ENCODE measurements at regions not wholly inside any gene's neighbourhood (a gene's known extent, or its start where the extent isn't known, plus 50 kb on each side); places are given as distances from the start of the nearest gene placed in this dataset.

DNA sequence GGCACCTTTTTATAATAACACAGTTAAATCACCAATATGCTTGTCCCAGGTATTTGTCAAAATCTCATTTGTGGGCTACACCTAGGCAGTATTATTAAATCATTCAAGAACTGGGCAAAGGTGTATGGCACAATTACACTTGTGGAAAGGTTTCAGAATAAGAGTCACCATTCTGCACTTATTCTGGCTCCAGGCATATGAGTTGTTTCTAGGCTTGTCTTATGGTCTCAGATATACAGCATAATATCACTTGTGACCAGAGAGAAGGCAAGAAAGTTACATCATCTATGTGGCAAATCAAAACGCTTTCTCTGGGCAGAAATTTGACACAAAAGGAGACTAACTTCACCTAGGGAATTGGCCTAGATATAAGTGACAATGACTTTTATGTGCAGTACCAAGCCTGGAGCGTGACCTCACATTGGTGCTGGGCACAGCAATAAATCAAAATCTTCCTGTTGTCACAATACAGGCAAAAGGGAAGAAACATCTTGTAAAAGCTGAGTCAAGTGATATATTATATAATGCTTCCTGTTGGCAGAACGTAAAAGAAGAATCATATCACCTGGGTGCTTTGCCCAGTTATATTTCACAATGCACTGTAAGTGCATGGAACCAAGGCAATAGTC is 959.9 kb upstream of the AMELY start:
- Histone ChIP-seq H3K9me3 (no peaks in the 10 kb centered on the region), H3K4me1 (no peaks in the 10 kb centered on the region), H3K4me3 (replicated peaks in 1 of 3) (no peak overlapping the region), H3K36me3 (no peaks in the 10 kb centered on the region), H3K27me3 (no peaks in the 10 kb centered on the region), H3K27ac (no peak overlapping the region)
- 80 to 90% methylated on average over 3 of the region's 3 CpGs for WGBS, 2 donors
- DNase-seq, result no peak
- intact Hi-C loops (cut with DNase I), result no loop called here
- no peak for TF ChIP-seq POLR2A (IDR thresholded peaks at IDR 0.05)
- TF ChIP-seq, protein P1, sequence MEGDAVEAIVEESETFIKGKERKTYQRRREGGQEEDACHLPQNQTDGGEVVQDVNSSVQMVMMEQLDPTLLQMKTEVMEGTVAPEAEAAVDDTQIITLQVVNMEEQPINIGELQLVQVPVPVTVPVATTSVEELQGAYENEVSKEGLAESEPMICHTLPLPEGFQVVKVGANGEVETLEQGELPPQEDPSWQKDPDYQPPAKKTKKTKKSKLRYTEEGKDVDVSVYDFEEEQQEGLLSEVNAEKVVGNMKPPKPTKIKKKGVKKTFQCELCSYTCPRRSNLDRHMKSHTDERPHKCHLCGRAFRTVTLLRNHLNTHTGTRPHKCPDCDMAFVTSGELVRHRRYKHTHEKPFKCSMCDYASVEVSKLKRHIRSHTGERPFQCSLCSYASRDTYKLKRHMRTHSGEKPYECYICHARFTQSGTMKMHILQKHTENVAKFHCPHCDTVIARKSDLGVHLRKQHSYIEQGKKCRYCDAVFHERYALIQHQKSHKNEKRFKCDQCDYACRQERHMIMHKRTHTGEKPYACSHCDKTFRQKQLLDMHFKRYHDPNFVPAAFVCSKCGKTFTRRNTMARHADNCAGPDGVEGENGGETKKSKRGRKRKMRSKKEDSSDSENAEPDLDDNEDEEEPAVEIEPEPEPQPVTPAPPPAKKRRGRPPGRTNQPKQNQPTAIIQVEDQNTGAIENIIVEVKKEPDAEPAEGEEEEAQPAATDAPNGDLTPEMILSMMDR (IDR thresholded peaks at IDR 0.05), result no peak

DNA sequence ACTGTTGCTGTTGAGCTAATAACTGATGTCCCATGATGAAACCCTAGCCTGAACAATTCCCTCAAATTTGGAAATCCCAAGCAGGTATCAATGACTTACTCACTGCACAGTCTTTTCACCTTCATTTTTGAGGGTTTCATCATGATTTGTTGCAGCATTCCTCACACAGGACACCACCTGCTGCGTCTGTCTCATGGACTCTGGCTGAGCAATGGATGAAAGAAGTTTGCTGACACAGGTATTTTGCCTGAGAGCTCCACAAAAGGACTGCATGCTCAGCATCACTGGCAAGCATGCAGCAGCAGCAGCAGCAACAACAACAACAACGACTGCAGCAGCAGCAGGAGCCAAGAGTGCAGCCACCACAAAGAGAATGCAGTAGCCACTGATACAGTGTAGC is 955.4 kb upstream of the AMELY start:
- TF ChIP-seq POLR2A (IDR thresholded peaks at IDR 0.05), result no peak
- TF ChIP-seq, protein P1 (IDR thresholded peaks at IDR 0.05), result no peak
- Histone ChIP-seq H3K27me3 (no peaks in the 10 kb centered on the region), H3K4me3 (replicated peaks in 1 of 3) (no peak overlapping the region), H3K9me3 (no peaks in the 10 kb centered on the region), H3K36me3 (no peaks in the 10 kb centered on the region), H3K27ac (no peak overlapping the region), H3K4me1 (no peaks in the 10 kb centered on the region)
- DNase-seq, result peak in 1 of 2 donors; percentile 1
- 33% methylated on average over 1 to 2 of the region's 2 CpGs for WGBS, 2 donors
- intact Hi-C loops (cut with DNase I), result no loop called here

DNA sequence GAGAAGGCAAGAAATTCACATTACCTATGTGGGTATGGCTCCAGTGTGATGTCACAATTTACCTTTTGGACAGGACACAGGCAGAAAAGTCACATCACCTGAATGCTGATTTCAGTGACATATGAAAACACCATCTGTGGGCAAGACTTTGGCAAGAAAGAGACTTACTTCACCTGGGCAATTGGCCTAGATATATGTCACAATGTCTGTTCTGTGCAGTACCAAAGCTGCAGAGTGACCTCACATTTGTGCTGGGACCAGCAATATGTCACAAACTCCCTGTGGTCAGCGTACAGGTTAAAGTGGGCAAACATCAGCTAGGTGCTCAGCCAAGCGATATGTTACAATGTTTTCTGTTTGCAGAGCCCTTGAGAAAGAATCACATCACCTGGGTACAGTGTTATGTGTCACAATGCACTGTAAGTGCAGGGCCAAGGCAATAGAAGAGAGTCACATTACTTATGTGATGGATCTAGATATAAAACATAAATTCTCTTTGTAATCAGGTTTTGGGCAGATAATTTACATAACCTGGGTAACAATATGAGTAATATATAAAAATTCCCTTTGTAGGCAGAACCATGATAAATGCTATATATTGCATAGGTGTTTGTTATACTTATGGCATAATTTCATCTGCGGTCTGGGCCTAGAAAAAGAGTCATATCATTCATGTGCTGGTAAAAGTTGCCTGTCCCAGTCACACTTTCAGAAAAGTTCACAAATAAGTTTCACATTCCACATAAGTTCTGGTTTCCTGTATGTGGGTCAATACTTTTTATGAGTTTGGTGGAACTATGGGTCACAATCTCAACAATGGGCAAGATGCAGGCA is 949.4 kb upstream of the AMELY start:
- no peak for TF ChIP-seq POLR2A (IDR thresholded peaks at IDR 0.05)
- TF ChIP-seq, protein P1 (IDR thresholded peaks at IDR 0.05), result no peak
- no peak for DNase-seq
- Histone ChIP-seq H3K36me3 (no peaks in the 10 kb centered on the region), H3K27me3 (no peaks in the 10 kb centered on the region), H3K4me3 (replicated peaks in 1 of 3) (no peak overlapping the region), H3K27ac (no peak overlapping the region), H3K9me3 (no peaks in the 10 kb centered on the region), H3K4me1 (no peaks in the 10 kb centered on the region)
- WGBS, 2 donors, result 62 to 70% methylated on average over 3 of the region's 3 CpGs
- intact Hi-C loops (cut with DNase I), result no loop called here

DNA sequence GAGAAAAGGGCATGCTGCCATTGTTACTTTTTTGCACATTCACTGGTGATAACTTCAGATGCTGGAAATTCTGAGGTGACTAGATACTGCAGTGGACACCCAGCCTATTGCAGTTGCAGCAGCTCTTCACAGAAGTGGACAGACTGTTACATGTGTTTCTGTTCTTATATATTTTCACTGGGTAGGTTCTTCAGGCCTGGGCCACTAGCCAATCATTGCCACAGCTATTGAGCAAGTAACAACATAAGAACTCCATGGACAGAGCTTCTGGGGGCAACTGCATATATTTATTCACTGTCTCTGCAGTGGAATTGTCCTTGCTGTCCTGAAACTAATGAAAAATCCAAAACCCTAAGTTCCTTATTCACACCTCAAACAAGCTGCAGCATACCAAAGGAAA is 938.6 kb upstream of the AMELY start:
- Histone ChIP-seq H3K4me1 (no peaks in the 10 kb centered on the region), H3K9me3 (no peaks in the 10 kb centered on the region), H3K4me3 (replicated peaks in 1 of 3) (no peak overlapping the region), H3K36me3 (no peaks in the 10 kb centered on the region), H3K27ac (no peak overlapping the region), H3K27me3 (no peaks in the 10 kb centered on the region)
- DNase-seq, result peak in 1 of 2 donors; percentile 5
- intact Hi-C loops (cut with DNase I), result no loop called here
- TF ChIP-seq, protein P1 (IDR thresholded peaks at IDR 0.05), result no peak
- no peak for TF ChIP-seq POLR2A (IDR thresholded peaks at IDR 0.05)

DNA sequence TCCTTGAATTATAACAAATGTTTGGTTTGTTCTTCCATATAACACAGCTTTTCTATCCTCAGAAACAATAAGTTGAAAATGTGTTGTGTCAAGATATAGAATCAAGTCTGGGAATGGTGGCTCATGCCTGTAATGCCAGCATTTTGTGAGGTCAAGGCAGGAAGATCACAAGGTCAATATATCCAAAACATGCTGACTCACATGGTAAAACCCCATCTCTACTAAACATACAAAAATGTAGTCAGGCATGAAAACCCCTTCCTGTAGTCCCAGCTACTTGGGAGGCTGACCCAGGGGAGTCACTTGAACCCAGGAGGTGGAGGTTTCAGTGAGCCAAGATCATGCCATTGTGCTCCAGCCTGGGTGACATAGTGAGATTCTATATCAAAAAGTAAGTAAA is 934.2 kb upstream of the AMELY start:
- no peaks in the 10 kb centered on the region for H3K36me3 ChIP-seq
- H3K27ac ChIP-seq, result no peak overlapping the region
- no peaks in the 10 kb centered on the region for H3K9me3 ChIP-seq
- H3K4me1 ChIP-seq, result no peaks in the 10 kb centered on the region
- intact Hi-C loops (cut with DNase I), result no loop called here
- no peak for DNase-seq
- H3K27me3 ChIP-seq, result no peaks in the 10 kb centered on the region
- H3K4me3 ChIP-seq (replicated peaks in 1 of 3), result no peak overlapping the region
- no peak for TF ChIP-seq POLR2A (IDR thresholded peaks at IDR 0.05)
- TF ChIP-seq, protein P1 (IDR thresholded peaks at IDR 0.05), result no peak
